Transverse colon (tissue), 4 donors: ENCODE measurements at regions not wholly inside any gene's neighbourhood (a gene's known extent, or its start where the extent isn't known, plus 50 kb on each side); places are given as distances from the start of the nearest gene placed in this dataset.

ENCODE experiments used
- DNase-seq: peaks from one replicate; pipeline ENCODE4 v3.0.0-alpha.2; 2019
- H3K27ac ChIP-seq, 4 donors: fragments of 200-600 bp; sonication (generic); 2 replicates each; pipeline ENCODE4 v1.5.1; 2016 to 2018; ENCODE audit warnings: inconsistent platforms in 4 of 4
- H3K27me3 ChIP-seq: fragments of 200-600 bp; sonication (generic); 2 replicates; pipeline ENCODE4 v1.5.1; 2017; ENCODE audit warnings: inconsistent platforms
- H3K36me3 ChIP-seq, 4 donors: fragments of 200-600 bp; sonication (generic); 2 replicates each; pipeline ENCODE4 v1.5.1; 2017 to 2019; ENCODE audit warnings: inconsistent platforms in 4 of 4
- H3K4me1 ChIP-seq, 4 donors: fragments of 200-600 bp; sonication (generic); 2 replicates each; pipeline ENCODE4 v1.5.1; 2017 to 2020; ENCODE audit warnings: inconsistent platforms in 4 of 4
- H3K4me3 ChIP-seq, 4 donors: fragments of 200-600 bp; sonication (generic); 1 replicate in 1 of 4; 2 replicates in 3 of 4; pipeline versions ENCODE4 v1.5.1 to v1.6.1; 2017 to 2019; ENCODE audit warnings: inconsistent platforms in 4 of 4
- H3K9me3 ChIP-seq, 2 donors: fragments of 200-600 bp; sonication (generic); 2 replicates each; pipeline ENCODE4 v1.5.1; 2017 to 2019; ENCODE audit warnings: inconsistent platforms in 2 of 2
- EP300 ChIP-seq: sonication (generic); formaldehyde crosslinking; IDR thresholded peaks from one replicate; pipeline ENCODE4 v1.6.1; 2017; ENCODE audit warnings: antibody characterized with exemption, low read depth
- POLR2A ChIP-seq: fragments of 450-650 bp; IDR thresholded peaks from one replicate; pipeline ENCODE4 v1.6.1; 2016; ENCODE audit warnings: antibody characterized with exemption, mild to moderate bottlenecking, moderate library complexity
- POLR2AphosphoS5 ChIP-seq, 3 donors: sonication (generic); formaldehyde crosslinking; IDR thresholded peaks; one replicate each; pipeline ENCODE4 v1.6.1; 2016; ENCODE audit warnings: antibody characterized with exemption in 3 of 3
- WGBS, 2 donors: methylation state at CpG; one replicate each; pipeline ENCODE4 v1.1.5; 2018; ENCODE audit warnings: low coverage in 1 of 2; 5-methylcytosine and 5-hydroxymethylcytosine counted together
- in situ Hi-C, 4 donors: fragments of 200-750 bp; cut with MboI; loops; one replicate each; pipeline versions ENCODE4 v1.15.0 to v1.15.1; 2017; ENCODE audit warnings: low sequenced_read_pairs in 3 of 4, low pct_ligation_motif_present in 1 of 4, low pct_unique_long_range_greater_than_20kb in 1 of 4
- intact Hi-C: fragments of 100-400 bp; cut with DNase I; formaldehyde crosslinking; loops from one replicate; pipeline ENCODE4 v1.15.1; 2023; ENCODE audit warnings: low total_unique reads
- TF ChIP-seq, protein P1 (sequence below), 5 experiments: fragments of 200-600 bp in 3 of 5; fragments of 450-650 bp in 2 of 5; sonication (generic) in 3 of 5; IDR thresholded peaks; 1 replicate in 2 of 5; 2 replicates in 3 of 5; pipeline ENCODE4 v1.5.1; 2016 to 2017; ENCODE audit warnings: antibody characterized with exemption in 5 of 5, inconsistent platforms in 3 of 5, mild to moderate bottlenecking in 2 of 5, moderate library complexity in 1 of 5

DNA sequence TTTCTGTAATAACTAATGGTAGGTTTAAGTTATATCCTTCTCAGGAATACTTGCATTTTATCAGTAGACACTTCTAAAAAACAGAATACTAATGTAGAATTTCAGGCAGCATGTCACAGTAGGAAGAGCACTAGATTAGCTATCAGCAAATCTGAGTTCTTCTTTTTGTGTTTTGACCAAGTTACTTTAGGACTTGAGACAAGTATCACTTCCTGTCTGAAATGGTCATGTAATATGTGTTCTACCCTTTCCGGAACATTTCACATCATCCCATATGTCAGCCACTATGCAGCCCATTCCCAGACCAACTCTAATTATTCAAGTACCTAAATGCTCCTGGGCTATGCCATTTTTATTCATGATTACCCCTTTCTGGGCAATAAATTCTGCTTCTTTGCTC lies 401.8 kb upstream of the RPS6KA3 start:
- in situ Hi-C loops: no loop called here
- Histone ChIP-seq H3K27me3 (no peaks in the 10 kb centered on the region), H3K4me1 (no peaks in the 10 kb centered on the region), H3K4me3 (no peak overlapping the region), H3K27ac (no peak overlapping the region), H3K36me3 (no peaks in the 10 kb centered on the region), H3K9me3 (no peaks in the 10 kb centered on the region)
- DNase-seq: no peak
- 67 to 84% methylated on average over 1 of the region's 1 CpG for WGBS, 2 donors
- TF ChIP-seq, protein P1, sequence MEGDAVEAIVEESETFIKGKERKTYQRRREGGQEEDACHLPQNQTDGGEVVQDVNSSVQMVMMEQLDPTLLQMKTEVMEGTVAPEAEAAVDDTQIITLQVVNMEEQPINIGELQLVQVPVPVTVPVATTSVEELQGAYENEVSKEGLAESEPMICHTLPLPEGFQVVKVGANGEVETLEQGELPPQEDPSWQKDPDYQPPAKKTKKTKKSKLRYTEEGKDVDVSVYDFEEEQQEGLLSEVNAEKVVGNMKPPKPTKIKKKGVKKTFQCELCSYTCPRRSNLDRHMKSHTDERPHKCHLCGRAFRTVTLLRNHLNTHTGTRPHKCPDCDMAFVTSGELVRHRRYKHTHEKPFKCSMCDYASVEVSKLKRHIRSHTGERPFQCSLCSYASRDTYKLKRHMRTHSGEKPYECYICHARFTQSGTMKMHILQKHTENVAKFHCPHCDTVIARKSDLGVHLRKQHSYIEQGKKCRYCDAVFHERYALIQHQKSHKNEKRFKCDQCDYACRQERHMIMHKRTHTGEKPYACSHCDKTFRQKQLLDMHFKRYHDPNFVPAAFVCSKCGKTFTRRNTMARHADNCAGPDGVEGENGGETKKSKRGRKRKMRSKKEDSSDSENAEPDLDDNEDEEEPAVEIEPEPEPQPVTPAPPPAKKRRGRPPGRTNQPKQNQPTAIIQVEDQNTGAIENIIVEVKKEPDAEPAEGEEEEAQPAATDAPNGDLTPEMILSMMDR (IDR thresholded peaks at IDR 0.05): no peak
- TF ChIP-seq POLR2AphosphoS5 (IDR thresholded peaks at IDR 0.05) (no peak), EP300 (no peak), POLR2A (no peak)
- intact Hi-C loops: no loop called here

DNA sequence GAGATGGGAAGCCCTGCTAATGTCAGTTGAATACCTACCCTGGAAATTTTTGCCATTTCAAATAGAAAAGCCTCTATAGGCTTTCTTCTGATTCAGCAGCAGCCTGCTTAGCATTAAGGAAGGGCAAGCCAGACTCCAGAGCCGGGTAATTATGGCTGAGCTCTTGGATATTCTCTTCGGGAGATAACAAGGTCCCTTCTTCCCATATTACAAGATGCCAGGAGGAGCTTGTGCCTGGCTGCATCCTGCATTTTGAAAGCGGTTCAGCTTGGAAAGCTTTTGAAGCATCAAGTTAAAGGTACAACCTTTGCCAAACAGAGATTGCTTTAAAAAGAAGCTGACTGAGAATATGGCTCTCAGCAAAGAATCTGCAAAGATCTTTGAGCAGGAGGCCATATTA lies 399.6 kb upstream of the RPS6KA3 start:
- H3K36me3 ChIP-seq: no peaks in the 10 kb centered on the region
- no peak overlapping the region for H3K27ac ChIP-seq
- in situ Hi-C loops (no loop called here), intact Hi-C loops (no loop called here)
- DNase-seq: no peak
- H3K9me3 ChIP-seq: no peaks in the 10 kb centered on the region
- H3K4me1 ChIP-seq: no peaks in the 10 kb centered on the region
- 54% methylated on average over 3 of the region's 3 CpGs; no CpG with 5 or more reads in 1 of the 2 donors for WGBS, 2 donors
- no peak overlapping the region for H3K4me3 ChIP-seq
- no peaks in the 10 kb centered on the region for H3K27me3 ChIP-seq
- TF ChIP-seq, protein P1 (IDR thresholded peaks at IDR 0.05): no peak
- no peak for TF ChIP-seq EP300
- TF ChIP-seq POLR2AphosphoS5 (IDR thresholded peaks at IDR 0.05): no peak
- no peak for TF ChIP-seq POLR2A

DNA sequence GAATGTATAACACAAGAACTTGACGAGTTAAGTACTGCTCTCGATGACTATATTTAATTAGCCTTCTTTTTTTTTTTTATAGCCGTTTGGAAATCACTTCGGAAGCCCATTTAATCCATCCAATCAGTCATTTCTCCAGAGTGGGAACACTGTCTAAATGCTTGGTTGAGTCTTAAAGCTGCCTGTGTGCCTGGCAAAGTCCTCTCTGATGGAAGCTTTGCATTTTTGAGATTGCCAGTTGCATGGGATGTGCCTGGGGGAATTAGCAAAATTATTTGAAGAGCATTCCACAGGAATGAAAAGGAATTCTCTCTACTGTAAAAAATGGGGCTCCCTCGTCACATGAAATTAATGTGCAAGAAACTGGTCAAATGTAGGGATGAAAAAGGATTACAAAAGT lies 398.8 kb upstream of the RPS6KA3 start:
- intact Hi-C loops (no loop called here), in situ Hi-C loops (no loop called here)
- H3K27me3 ChIP-seq: no peaks in the 10 kb centered on the region
- no peak overlapping the region for H3K4me3 ChIP-seq
- no peak for DNase-seq
- no peak overlapping the region for H3K27ac ChIP-seq
- TF ChIP-seq POLR2AphosphoS5 (IDR thresholded peaks at IDR 0.05) (no peak), EP300 (no peak), POLR2A (no peak)
- TF ChIP-seq, protein P1 (IDR thresholded peaks at IDR 0.05): no peak
- H3K36me3 ChIP-seq: no peaks in the 10 kb centered on the region
- no peaks in the 10 kb centered on the region for H3K9me3 ChIP-seq
- 21 to 63% methylated on average over 3 to 5 of the region's 5 CpGs for WGBS, 2 donors
- H3K4me1 ChIP-seq: no peaks in the 10 kb centered on the region

DNA sequence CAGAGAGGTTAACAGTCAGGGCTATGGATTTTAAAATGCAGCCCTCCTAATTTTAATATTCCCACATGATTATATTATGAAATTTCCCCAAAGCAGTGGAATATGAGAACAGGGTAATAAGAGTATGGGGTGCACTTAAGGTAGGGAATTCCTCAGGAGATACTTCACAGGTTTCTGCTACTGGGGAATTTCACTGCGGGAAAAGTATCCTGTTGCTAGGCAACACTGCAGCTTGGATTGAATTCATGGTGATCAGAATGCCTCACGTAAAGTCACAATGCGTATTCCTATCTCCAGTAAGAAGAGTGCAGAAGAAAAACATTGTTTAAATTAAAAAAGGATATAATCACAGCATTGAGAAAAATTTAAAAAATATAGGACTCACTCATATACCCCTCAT lies 398.1 kb upstream of the RPS6KA3 start:
- Histone ChIP-seq H3K4me1 (no peaks in the 10 kb centered on the region), H3K9me3 (no peaks in the 10 kb centered on the region), H3K27me3 (no peaks in the 10 kb centered on the region), H3K36me3 (no peaks in the 10 kb centered on the region), H3K27ac (no peak overlapping the region), H3K4me3 (no peak overlapping the region)
- intact Hi-C loops: no loop called here
- no peak for DNase-seq
- WGBS, 2 donors: 7 to 44% methylated on average over 2 to 3 of the region's 3 CpGs
- TF ChIP-seq POLR2AphosphoS5 (IDR thresholded peaks at IDR 0.05) (no peak), EP300 (no peak), POLR2A (no peak)
- TF ChIP-seq, protein P1 (IDR thresholded peaks at IDR 0.05): no peak
- in situ Hi-C loops: no loop called here
